BLaER1 (cell line): ENCODE measurements at regions not wholly inside any gene's neighbourhood (a gene's known extent, or its start where the extent isn't known, plus 50 kb on each side); places are given as distances from the start of the nearest gene placed in this dataset.

Source experiments
- H3K27ac ChIP-seq: shearing (Covaris generic); formaldehyde crosslinking; 2 replicates; pipeline ENCODE4 v1.8.1; 2022
- H3K27me3 ChIP-seq: shearing (Covaris generic); formaldehyde crosslinking; 2 replicates; pipeline ENCODE4 v1.8.1; 2022
- H3K36me3 ChIP-seq: shearing (Covaris generic); formaldehyde crosslinking; 2 replicates; pipeline ENCODE4 v1.8.1; 2022
- H3K4me1 ChIP-seq: shearing (Covaris generic); formaldehyde crosslinking; 2 replicates; pipeline ENCODE4 v1.8.1; 2022
- H3K4me2 ChIP-seq: shearing (Covaris generic); formaldehyde crosslinking; 2 replicates; pipeline ENCODE4 v1.8.1; 2022
- H3K4me3 ChIP-seq: shearing (Covaris generic); formaldehyde crosslinking; 2 replicates; pipeline ENCODE4 v1.8.1; 2022
- H3K9ac ChIP-seq: shearing (Covaris generic); formaldehyde crosslinking; 2 replicates; pipeline ENCODE4 v1.8.1; 2022
- H3K9me3 ChIP-seq: shearing (Covaris generic); formaldehyde crosslinking; 2 replicates; pipeline ENCODE4 v1.8.1; 2022
- H4K20me1 ChIP-seq: shearing (Covaris generic); formaldehyde crosslinking; 2 replicates; pipeline ENCODE4 v1.8.1; 2022
- Cebpa-rat ChIP-seq: shearing (Covaris generic); IDR thresholded peaks from 2 replicates; pipeline ENCODE4 v1.8.1; 2022

- Histone ChIP-seq H3K4me3 (no peak overlapping the region), H3K27me3 (no peaks in the 10 kb centered on the region), H3K9ac (no peak overlapping the region), H3K4me2 (peak overlapping the region; percentile 48), H3K27ac (no peak overlapping the region), H3K9me3 (peaks cover 13% of the 10 kb centered on the region), H3K4me1 (peaks cover 69% of the 10 kb centered on the region), H3K36me3 (no peaks in the 10 kb centered on the region), H4K20me1 (no peaks in the 10 kb centered on the region)
- TF ChIP-seq Cebpa-rat, result no peak
Measured at GRCh38 chr7:156034397-156034796, 222.1 kb upstream of the SHH start.

GRCh38 chr7:156032973-156033372, 220.7 kb upstream of the SHH start:
- H3K4me2 ChIP-seq, result no peak overlapping the region
- no peak overlapping the region for H3K27ac ChIP-seq
- no peaks in the 10 kb centered on the region for H3K36me3 ChIP-seq
- no peak overlapping the region for H3K9ac ChIP-seq
- no peaks in the 10 kb centered on the region for H4K20me1 ChIP-seq
- peaks cover 13% of the 10 kb centered on the region for H3K9me3 ChIP-seq
- no peak overlapping the region for H3K4me3 ChIP-seq
- peaks cover 72% of the 10 kb centered on the region for H3K4me1 ChIP-seq
- no peak for TF ChIP-seq Cebpa-rat
- H3K27me3 ChIP-seq, result no peaks in the 10 kb centered on the region

GRCh38 chr7:156031679-156032478, 219.6 kb upstream of the SHH start:
- no peak for TF ChIP-seq Cebpa-rat
- no peak overlapping the region for H3K4me3 ChIP-seq
- H3K4me2 ChIP-seq, result no peak overlapping the region
- no peak overlapping the region for H3K27ac ChIP-seq
- no peaks in the 10 kb centered on the region for H3K36me3 ChIP-seq
- H3K27me3 ChIP-seq, result no peaks in the 10 kb centered on the region
- no peaks in the 10 kb centered on the region for H4K20me1 ChIP-seq
- peaks cover 13% of the 10 kb centered on the region for H3K9me3 ChIP-seq
- no peak overlapping the region for H3K9ac ChIP-seq
- peaks cover 66% of the 10 kb centered on the region for H3K4me1 ChIP-seq

GRCh38 chr7:156029460-156030007, 217.3 kb upstream of the SHH start:
- H3K36me3 ChIP-seq, result no peaks in the 10 kb centered on the region
- H3K4me2 ChIP-seq, result peak overlapping the region; percentile 78
- TF ChIP-seq Cebpa-rat, result no peak
- H3K27ac ChIP-seq, result 0 out of 2 replicates have a peak overlapping the region, but pooled peaks have one; percentile 31
- H3K4me3 ChIP-seq, result no peak overlapping the region
- peaks cover 47% of the 10 kb centered on the region for H3K4me1 ChIP-seq
- H3K27me3 ChIP-seq, result no peaks in the 10 kb centered on the region
- H4K20me1 ChIP-seq, result no peaks in the 10 kb centered on the region
- peak overlapping the region; percentile 38; the same call in 1 of the 2 replicates for H3K9ac ChIP-seq
- peaks cover 13% of the 10 kb centered on the region for H3K9me3 ChIP-seq

GRCh38 chr7:156028521-156028920, 216.3 kb upstream of the SHH start:
- Histone ChIP-seq H3K4me1 (peaks cover 39% of the 10 kb centered on the region), H4K20me1 (no peaks in the 10 kb centered on the region), H3K9ac (no peak overlapping the region), H3K4me2 (peak overlapping the region; percentile 78), H3K9me3 (peaks cover 10% of the 10 kb centered on the region), H3K4me3 (no peak overlapping the region), H3K36me3 (no peaks in the 10 kb centered on the region), H3K27me3 (no peaks in the 10 kb centered on the region), H3K27ac (no peak overlapping the region)
- TF ChIP-seq Cebpa-rat, result no peak

- H3K4me3 ChIP-seq, result no peak overlapping the region
- no peaks in the 10 kb centered on the region for H3K36me3 ChIP-seq
- H3K27me3 ChIP-seq, result no peaks in the 10 kb centered on the region
- H3K4me1 ChIP-seq, result peaks cover 39% of the 10 kb centered on the region
- H3K9me3 ChIP-seq, result peaks cover 7% of the 10 kb centered on the region; the same call in 1 of the 2 replicates
- no peak overlapping the region for H3K27ac ChIP-seq
- peak overlapping the region; percentile 78 for H3K4me2 ChIP-seq
- no peak for TF ChIP-seq Cebpa-rat
- H3K9ac ChIP-seq, result no peak overlapping the region
- H4K20me1 ChIP-seq, result no peaks in the 10 kb centered on the region
Measured at GRCh38 chr7:156027821-156028220, 215.6 kb upstream of the SHH start.

GRCh38 chr7:156026603-156027002, 214.3 kb upstream of the SHH start:
- H3K4me1 ChIP-seq, result peaks cover 39% of the 10 kb centered on the region
- no peaks in the 10 kb centered on the region for H3K36me3 ChIP-seq
- no peak overlapping the region for H3K4me2 ChIP-seq
- no peak overlapping the region for H3K9ac ChIP-seq
- no peaks in the 10 kb centered on the region for H3K9me3 ChIP-seq
- no peak for TF ChIP-seq Cebpa-rat
- no peak overlapping the region for H3K4me3 ChIP-seq
- H3K27ac ChIP-seq, result no peak overlapping the region
- no peaks in the 10 kb centered on the region for H3K27me3 ChIP-seq
- no peaks in the 10 kb centered on the region for H4K20me1 ChIP-seq

GRCh38 chr7:156026076-156026600, 213.9 kb upstream of the SHH start:
- no peak overlapping the region for H3K4me3 ChIP-seq
- no peak overlapping the region for H3K4me2 ChIP-seq
- H3K36me3 ChIP-seq, result no peaks in the 10 kb centered on the region
- no peaks in the 10 kb centered on the region for H4K20me1 ChIP-seq
- no peak overlapping the region for H3K27ac ChIP-seq
- no peaks in the 10 kb centered on the region for H3K27me3 ChIP-seq
- H3K9ac ChIP-seq, result no peak overlapping the region
- H3K4me1 ChIP-seq, result peaks cover 36% of the 10 kb centered on the region
- H3K9me3 ChIP-seq, result no peaks in the 10 kb centered on the region
- TF ChIP-seq Cebpa-rat, result no peak

GRCh38 chr7:156025675-156026074, 213.4 kb upstream of the SHH start:
- no peaks in the 10 kb centered on the region for H4K20me1 ChIP-seq
- no peaks in the 10 kb centered on the region for H3K27me3 ChIP-seq
- H3K4me1 ChIP-seq, result peaks cover 32% of the 10 kb centered on the region
- H3K9me3 ChIP-seq, result no peaks in the 10 kb centered on the region
- H3K36me3 ChIP-seq, result no peaks in the 10 kb centered on the region
- no peak overlapping the region for H3K4me2 ChIP-seq
- H3K9ac ChIP-seq, result no peak overlapping the region
- H3K27ac ChIP-seq, result no peak overlapping the region
- H3K4me3 ChIP-seq, result no peak overlapping the region
- TF ChIP-seq Cebpa-rat, result no peak

- Histone ChIP-seq H3K9me3 (no peaks in the 10 kb centered on the region), H3K27ac (no peak overlapping the region), H3K4me3 (no peak overlapping the region), H3K36me3 (no peaks in the 10 kb centered on the region), H3K4me2 (no peak overlapping the region), H3K27me3 (no peaks in the 10 kb centered on the region), H3K4me1 (peaks cover 17% of the 10 kb centered on the region), H3K9ac (no peak overlapping the region), H4K20me1 (no peaks in the 10 kb centered on the region)
- no peak for TF ChIP-seq Cebpa-rat
Measured at GRCh38 chr7:156024201-156024600, 211.9 kb upstream of the SHH start.
